GM21515 (cell line): ENCODE measurements at regions not wholly inside any gene's neighbourhood (a gene's known extent, or its start where the extent isn't known, plus 50 kb on each side); places are given as distances from the start of the nearest gene placed in this dataset.
"Not testable (repeated sequence)": the region's sequence is repeated elsewhere in the genome, so short reads cannot be mapped to it uniquely, and the experiment has no call there.

Experiments used
- ATAC-seq: cut with Tn5 transposase; IDR thresholded peaks from one replicate; pipeline ENCODE4 v1.9.1; 2021; ENCODE audit not compliant: unreplicated experiment

- not testable (repeated sequence) for ATAC-seq
These were observed 56.6 kb downstream of the CHST2 start for GRCh38 chr3:143175940-143176894.

DNA sequence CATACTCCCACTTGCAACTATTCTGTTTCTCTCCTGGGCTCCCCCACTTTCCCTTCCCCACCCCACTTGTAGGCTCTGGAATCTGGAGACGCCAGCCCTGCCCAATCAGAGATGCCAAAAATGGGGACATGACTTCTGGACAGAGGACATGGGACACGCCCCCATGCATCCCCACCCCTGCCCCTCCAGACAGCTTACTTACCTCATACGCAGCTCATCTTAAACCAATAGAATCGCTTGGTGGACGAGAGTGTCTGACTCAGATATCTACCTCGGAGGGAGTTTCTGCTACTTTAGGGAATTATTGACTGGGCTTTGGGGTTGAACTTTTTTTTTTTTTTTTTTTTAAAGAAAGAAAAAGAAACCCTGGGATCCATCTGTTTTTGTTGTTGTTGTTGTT is 58.4 kb downstream of the CHST2 start:
- ATAC-seq: not testable (repeated sequence)

- ATAC-seq: not testable (repeated sequence)
These were observed 59.4 kb downstream of the CHST2 start for GRCh38 chr3:143178775-143179548.

DNA sequence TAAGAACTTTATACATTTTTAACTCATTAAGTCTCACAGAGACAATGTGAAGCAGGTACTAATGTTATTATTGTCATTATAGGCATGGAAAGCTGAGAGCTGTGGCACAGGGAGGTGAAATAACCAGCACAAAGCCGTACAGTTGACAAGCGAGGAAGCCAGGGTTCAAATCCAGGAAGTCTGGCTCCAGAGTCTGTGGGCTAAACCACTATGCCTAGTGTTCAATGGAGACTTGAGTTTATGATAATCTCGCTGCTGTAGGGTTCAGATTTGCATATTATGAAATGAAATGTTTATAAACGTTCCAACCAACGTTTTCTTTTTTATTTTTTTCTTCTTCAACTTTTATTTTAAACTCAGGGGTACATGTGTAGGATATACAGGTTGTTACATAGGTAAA is 60.0 kb downstream of the CHST2 start:
- ATAC-seq: no peak

DNA sequence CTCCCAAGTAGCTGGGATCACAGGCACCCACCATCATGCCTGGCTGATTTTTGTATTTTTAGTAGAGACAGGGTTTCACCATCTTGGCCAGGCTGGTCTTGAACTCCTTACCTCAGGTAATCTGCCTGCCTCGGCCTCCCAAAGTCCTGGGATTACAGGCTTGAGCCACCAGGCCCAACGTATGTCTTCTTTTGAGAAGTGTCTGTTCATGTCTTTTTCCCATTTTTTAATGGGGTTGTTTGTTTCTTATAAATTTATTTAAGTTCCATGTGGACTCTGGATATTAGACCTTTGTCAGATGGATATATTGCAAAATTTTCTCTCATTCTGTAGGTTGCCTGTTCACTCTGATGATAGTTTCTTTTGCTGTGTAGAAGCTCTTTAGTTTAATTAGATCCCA is 61.3 kb downstream of the CHST2 start:
- ATAC-seq: not testable (repeated sequence)

GRCh38 chr3:143181977-143182376 is 62.4 kb downstream of the CHST2 start:
- ATAC-seq: not testable (repeated sequence)

- no peak for ATAC-seq
These were observed 63.5 kb downstream of the CHST2 start for GRCh38 chr3:143182866-143183664.

DNA sequence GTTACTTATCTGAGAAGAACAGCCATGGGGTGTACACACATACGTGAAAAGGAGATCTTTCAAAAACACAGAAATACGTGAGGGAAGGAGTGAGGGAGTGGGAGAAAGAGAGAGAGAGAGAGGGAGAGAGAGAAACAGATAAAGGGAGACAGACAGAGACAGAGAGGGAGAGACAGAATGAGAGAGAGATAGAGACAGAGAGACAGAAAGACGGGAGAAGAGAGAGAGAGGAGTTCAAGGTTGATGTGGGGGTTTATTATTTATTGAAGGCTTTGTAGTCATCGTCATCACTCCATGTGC is 64.0 kb downstream of the CHST2 start:
- no peak for ATAC-seq

GRCh38 chr3:143184099-143184498 is 64.5 kb downstream of the CHST2 start:
- no peak for ATAC-seq

DNA sequence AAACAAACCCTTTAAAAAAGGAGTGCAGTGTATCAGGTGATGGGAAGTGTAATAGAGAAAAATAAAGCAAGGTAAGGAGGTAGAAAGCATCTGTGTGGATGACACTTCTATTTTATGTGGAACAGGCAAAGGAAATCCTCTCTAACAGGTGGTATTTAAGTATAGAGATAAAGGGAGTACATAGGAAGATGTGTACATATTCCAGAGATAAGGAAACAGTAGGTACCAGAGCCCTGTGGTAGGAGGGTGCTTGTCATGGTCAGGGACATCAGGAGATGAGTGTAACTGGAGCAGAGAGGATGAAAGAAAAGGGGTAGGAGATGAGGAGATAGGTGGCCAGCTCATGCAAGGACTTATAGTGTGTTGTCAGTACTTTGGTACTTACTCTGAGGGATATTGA is 65.8 kb downstream of the CHST2 start:
- no peak for ATAC-seq

DNA sequence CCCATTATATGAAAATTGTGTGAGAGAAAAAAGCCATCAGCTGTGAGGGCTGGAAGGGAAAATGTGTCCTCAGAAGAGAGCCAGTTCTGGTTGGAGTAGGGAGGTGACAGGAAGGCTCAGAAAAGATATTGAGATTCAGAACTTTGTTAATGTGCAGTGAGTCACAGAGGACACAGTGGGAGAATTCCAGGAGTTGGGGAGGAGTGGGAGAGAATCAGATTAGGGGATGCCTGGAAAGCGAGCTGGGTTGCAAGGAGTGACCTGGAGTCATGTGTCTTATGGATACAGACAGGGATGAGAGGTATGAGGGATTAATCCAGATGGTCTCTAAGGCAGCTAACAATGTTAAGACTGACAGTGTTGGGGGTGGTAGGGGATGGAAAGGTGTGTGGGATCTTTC is 67.5 kb downstream of the CHST2 start:
- no peak for ATAC-seq

- no peak for ATAC-seq
These were observed 69.3 kb downstream of the CHST2 start for GRCh38 chr3:143188881-143189280.

- ATAC-seq: no peak
These were observed 70.5 kb downstream of the CHST2 start for GRCh38 chr3:143190101-143190500.

GRCh38 chr3:143192193-143192592 is 72.6 kb downstream of the CHST2 start:
- ATAC-seq: no peak

- ATAC-seq: no peak
These were observed 80.7 kb downstream of the CHST2 start for GRCh38 chr3:143200001-143200924.

DNA sequence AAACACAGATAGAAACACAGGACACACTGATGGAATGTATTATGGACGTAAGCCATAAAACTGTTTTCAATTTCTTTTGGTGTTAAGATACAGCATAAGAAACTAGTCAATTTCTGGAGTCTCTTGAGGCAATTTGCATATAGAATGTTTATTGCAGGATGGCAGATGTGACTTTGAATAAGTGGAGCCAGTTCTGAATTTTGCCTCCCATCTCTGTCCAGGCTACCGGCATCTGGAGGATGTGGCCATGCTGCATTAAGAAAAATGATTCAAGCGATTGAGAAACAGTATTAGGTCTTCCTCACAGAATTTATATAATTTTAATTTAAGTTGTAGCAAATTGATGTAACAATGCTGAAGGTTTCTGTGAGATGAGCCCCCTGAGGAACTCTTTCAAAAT is 81.5 kb downstream of the CHST2 start:
- no peak for ATAC-seq

GRCh38 chr3:143201870-143202752 is 82.5 kb downstream of the CHST2 start:
- ATAC-seq: no peak

GRCh38 chr3:143203142-143203541 is 83.6 kb downstream of the CHST2 start:
- no peak for ATAC-seq

DNA sequence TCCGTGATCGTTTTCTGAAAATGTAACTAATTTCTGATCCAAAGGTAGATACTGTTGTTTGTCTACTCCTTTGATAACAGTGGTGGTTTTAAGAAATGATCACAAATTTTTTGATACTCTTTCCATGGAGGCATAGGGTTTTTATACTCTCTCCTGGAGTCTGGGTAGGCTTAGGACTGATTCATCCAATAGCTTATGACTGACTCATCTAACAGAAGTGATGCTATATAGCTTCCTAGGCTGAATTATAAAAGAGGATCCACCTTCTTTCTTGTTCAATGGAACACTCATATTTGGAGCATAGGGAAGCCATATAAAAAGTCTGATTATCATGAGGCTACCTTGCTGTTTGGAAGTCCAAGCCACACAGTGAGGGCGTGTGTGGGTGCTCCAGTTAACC is 84.3 kb downstream of the CHST2 start:
- ATAC-seq: no peak
